ENCODE measurements at regions not wholly inside any gene's neighbourhood (a gene's known extent, or its start where the extent isn't known, plus 50 kb on each side); places are given as distances from the start of the nearest gene placed in this dataset.

DNA sequence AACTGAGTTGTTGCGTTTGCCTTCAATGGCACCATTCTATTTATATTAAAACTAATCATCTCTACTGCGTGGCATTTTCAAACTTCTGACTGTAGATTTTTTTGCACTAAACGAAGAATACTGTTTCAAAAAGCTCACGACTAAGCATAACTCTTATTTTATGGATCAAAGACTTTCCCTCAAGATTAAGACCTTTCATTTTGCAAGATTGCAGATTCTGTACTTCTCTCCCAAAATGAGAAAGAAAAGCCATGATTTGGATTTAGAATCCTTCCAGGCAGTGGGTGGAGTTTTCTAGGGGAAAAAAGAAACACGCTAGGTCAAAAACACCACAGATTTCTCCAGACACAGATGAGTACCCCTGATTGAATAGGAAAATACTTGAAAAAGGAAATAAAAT, 617.2 kb upstream of the NR2F2 start:
- TF ChIP-seq, protein P1, sequence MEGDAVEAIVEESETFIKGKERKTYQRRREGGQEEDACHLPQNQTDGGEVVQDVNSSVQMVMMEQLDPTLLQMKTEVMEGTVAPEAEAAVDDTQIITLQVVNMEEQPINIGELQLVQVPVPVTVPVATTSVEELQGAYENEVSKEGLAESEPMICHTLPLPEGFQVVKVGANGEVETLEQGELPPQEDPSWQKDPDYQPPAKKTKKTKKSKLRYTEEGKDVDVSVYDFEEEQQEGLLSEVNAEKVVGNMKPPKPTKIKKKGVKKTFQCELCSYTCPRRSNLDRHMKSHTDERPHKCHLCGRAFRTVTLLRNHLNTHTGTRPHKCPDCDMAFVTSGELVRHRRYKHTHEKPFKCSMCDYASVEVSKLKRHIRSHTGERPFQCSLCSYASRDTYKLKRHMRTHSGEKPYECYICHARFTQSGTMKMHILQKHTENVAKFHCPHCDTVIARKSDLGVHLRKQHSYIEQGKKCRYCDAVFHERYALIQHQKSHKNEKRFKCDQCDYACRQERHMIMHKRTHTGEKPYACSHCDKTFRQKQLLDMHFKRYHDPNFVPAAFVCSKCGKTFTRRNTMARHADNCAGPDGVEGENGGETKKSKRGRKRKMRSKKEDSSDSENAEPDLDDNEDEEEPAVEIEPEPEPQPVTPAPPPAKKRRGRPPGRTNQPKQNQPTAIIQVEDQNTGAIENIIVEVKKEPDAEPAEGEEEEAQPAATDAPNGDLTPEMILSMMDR (IDR thresholded peaks at IDR 0.05), result no peak
- no peak for TF ChIP-seq POLR2A (IDR thresholded peaks at IDR 0.05)
